H1 (cell line): ENCODE measurements at regions not wholly inside any gene's neighbourhood (a gene's known extent, or its start where the extent isn't known, plus 50 kb on each side); places are given as distances from the start of the nearest gene placed in this dataset.

Experiments
- CTCF ChIA-PET: fragments of 300-600 bp; sonication (Branson Sonifier 250); formaldehyde crosslinking; loops from one replicate; lab custom pipeline; 2021; ENCODE audit not compliant: partially characterized antibody; lab: Charles Lee
- POLR2A ChIA-PET: fragments of 300-600 bp; sonication (Branson Sonifier 250); formaldehyde crosslinking; loops from one replicate; lab custom pipeline; 2021; ENCODE audit warnings: inconsistent platforms; ENCODE audit not compliant: partially characterized antibody; lab: Charles Lee
- DNase-seq, 2 experiments: peaks; one replicate each; pipeline versions ENCODE4 v3.0.0 to v3.0.0-alpha.2; 2010 to 2022; ENCODE audit warnings: low spot score in 2 of 2, low read depth in 1 of 2, mixed read lengths in 1 of 2
- FAIRE-seq: peaks from 2 replicates; lab custom pipeline; 2011; peaks lifted over from hg19 to GRCh38; lab: Jason Lieb, UNC
- H2AFZ ChIP-seq: 2 replicates; pipeline ENCODE4 v1.8.1; 2012; ENCODE audit warnings: low read length, inconsistent platforms
- H2AK5ac ChIP-seq: 2 replicates; pipeline ENCODE4 v1.6.1; 2013; ENCODE audit warnings: low read depth, low read length
- H2BK120ac ChIP-seq: replicated peaks from 2 replicates; pipeline ENCODE3; 2013; ENCODE audit warnings: low read depth, low read length, inconsistent platforms
- H2BK12ac ChIP-seq: 2 replicates; pipeline ENCODE4 v1.6.1; 2013; ENCODE audit warnings: low read depth, low read length
- H2BK15ac ChIP-seq: 2 replicates; pipeline ENCODE4 v1.6.1; 2013; ENCODE audit warnings: low read length
- H2BK20ac ChIP-seq: 2 replicates; pipeline ENCODE4 v1.6.1; 2013; ENCODE audit warnings: low read length
- H2BK5ac ChIP-seq: 2 replicates; pipeline ENCODE4 v1.6.1; 2013; ENCODE audit warnings: low read depth, low read length
- H3K14ac ChIP-seq: 2 replicates; pipeline ENCODE4 v1.6.1; 2013; ENCODE audit warnings: inconsistent platforms; ENCODE audit not compliant: insufficient read length
- H3K18ac ChIP-seq: 2 replicates; pipeline ENCODE4 v1.6.1; 2013; ENCODE audit warnings: low read length; ENCODE audit errors: extremely low read depth
- H3K23ac ChIP-seq: 2 replicates; pipeline ENCODE4 v1.6.1; 2013; ENCODE audit warnings: inconsistent platforms; ENCODE audit not compliant: insufficient read length
- H3K23me2 ChIP-seq: 2 replicates; pipeline ENCODE4 v1.6.1; 2013; ENCODE audit warnings: low read depth, low read length
- H3K27ac ChIP-seq: 2 replicates; pipeline ENCODE4 v1.6.1; 2011; ENCODE audit warnings: low read depth, low read length, inconsistent platforms
- H3K27me3 ChIP-seq, 4 experiments: replicated peaks in 1 of 4; 1 replicate in 1 of 4; 2 replicates in 3 of 4; pipeline versions ENCODE4 v1.6.1 to v1.8.1; 2011 to 2013; ENCODE audit warnings: low read length in 3 of 4, mild to moderate bottlenecking in 3 of 4, inconsistent platforms in 2 of 4, mixed read lengths in 2 of 4, moderate library complexity in 1 of 4; ENCODE audit not compliant: control insufficient read depth in 3 of 4, insufficient read depth in 3 of 4; ENCODE audit errors: extremely low read depth in 1 of 4
- H3K36me3 ChIP-seq, 4 experiments: 2 replicates each; pipeline versions ENCODE4 v1.6.1 to v1.8.1; 2011 to 2013; ENCODE audit warnings: mild to moderate bottlenecking in 4 of 4, low read length in 3 of 4, moderate library complexity in 2 of 4, control low read depth in 1 of 4, inconsistent platforms in 1 of 4; ENCODE audit not compliant: insufficient read depth in 4 of 4, control insufficient read depth in 2 of 4
- H3K4ac ChIP-seq: replicated peaks from 2 replicates; pipeline ENCODE3; 2013; ENCODE audit warnings: low read length, low read depth, mixed read lengths, inconsistent platforms; ENCODE audit not compliant: insufficient read length
- H3K4me1 ChIP-seq, 4 experiments: replicated peaks in 1 of 4; 1 replicate in 1 of 4; 2 replicates in 3 of 4; pipeline versions ENCODE4 v1.6.1 to v1.8.1; 2011 to 2013; ENCODE audit warnings: low read length in 3 of 4, inconsistent platforms in 2 of 4, mixed read lengths in 1 of 4; ENCODE audit not compliant: insufficient read depth in 4 of 4, control insufficient read depth in 3 of 4
- H3K4me2 ChIP-seq, 2 experiments: 2 replicates each; pipeline versions ENCODE4 v1.6.1 to v1.8.1; 2011 to 2013; ENCODE audit warnings: low read depth in 2 of 2, low read length in 2 of 2, control low read depth in 1 of 2, inconsistent platforms in 1 of 2, mild to moderate bottlenecking in 1 of 2; ENCODE audit not compliant: insufficient read depth in 1 of 2
- H3K4me3 ChIP-seq, 4 experiments: fragments of 200-600, 300-600 bp in 1 of 4; sonication (generic), shearing (Covaris generic), sonication (Bioruptor Twin) in 1 of 4; 2 replicates each; pipeline versions ENCODE4 v1.5.1 to v1.8.1; 2011 to 2016; ENCODE audit warnings: low read length in 4 of 4, low read depth in 3 of 4, control low read depth in 2 of 4, inconsistent platforms in 2 of 4, mild to moderate bottlenecking in 2 of 4, mixed read lengths in 1 of 4, moderate library complexity in 1 of 4; ENCODE audit not compliant: insufficient read depth in 2 of 4; ENCODE audit errors: extremely low read depth in 1 of 4
- H3K56ac ChIP-seq: replicated peaks from 2 replicates; pipeline ENCODE3; 2013; ENCODE audit warnings: low read depth, mild to moderate bottlenecking, mixed read lengths, low read length, inconsistent platforms; ENCODE audit not compliant: insufficient read length
- H3K79me1 ChIP-seq: 2 replicates; pipeline ENCODE4 v1.6.1; 2013; ENCODE audit warnings: low read depth, low read length, control low read depth
- H3K79me2 ChIP-seq, 2 experiments: 2 replicates each; pipeline versions ENCODE4 v1.6.1 to v1.8.1; 2012 to 2013; ENCODE audit warnings: low read length in 2 of 2, mild to moderate bottlenecking in 2 of 2, inconsistent platforms in 1 of 2; ENCODE audit not compliant: insufficient read depth in 2 of 2, control insufficient read depth in 1 of 2
- H3K9ac ChIP-seq, 4 experiments: replicated peaks in 1 of 4; 1 replicate in 1 of 4; 2 replicates in 3 of 4; pipeline versions ENCODE4 v1.6.1 to v1.8.1; 2011 to 2013; ENCODE audit warnings: low read depth in 3 of 4, low read length in 3 of 4, control low read depth in 2 of 4, mild to moderate bottlenecking in 2 of 4, moderate library complexity in 2 of 4, inconsistent platforms in 1 of 4; ENCODE audit errors: extremely low read depth in 1 of 4
- H3K9me3 ChIP-seq, 2 experiments: 2 replicates each; pipeline versions ENCODE4 v1.6.1 to v1.8.1; 2012 to 2013; ENCODE audit warnings: mild to moderate bottlenecking in 2 of 2, moderate library complexity in 2 of 2, control low read depth in 1 of 2, inconsistent platforms in 1 of 2, low read depth in 1 of 2, low read length in 1 of 2, mixed read lengths in 1 of 2; ENCODE audit not compliant: insufficient read depth in 2 of 2
- H4K20me1 ChIP-seq, 2 experiments: replicated peaks in 1 of 2; 2 replicates each; pipeline versions ENCODE3 to v1.8.1; 2011 to 2013; ENCODE audit warnings: inconsistent platforms in 2 of 2, low read length in 2 of 2, mild to moderate bottlenecking in 1 of 2; ENCODE audit not compliant: insufficient read depth in 2 of 2, control insufficient read depth in 1 of 2
- H4K5ac ChIP-seq: 2 replicates; pipeline ENCODE4 v1.6.1; 2013; ENCODE audit warnings: low read length, low read depth, mixed read lengths, inconsistent platforms; ENCODE audit not compliant: insufficient read length
- H4K8ac ChIP-seq: 2 replicates; pipeline ENCODE4 v1.8.0; 2013; ENCODE audit warnings: mild to moderate bottlenecking, moderate library complexity, low read length, inconsistent platforms; ENCODE audit not compliant: insufficient read depth; ENCODE audit errors: extremely low read depth
- H4K91ac ChIP-seq: replicated peaks from 2 replicates; pipeline ENCODE3; 2013; ENCODE audit warnings: low read length, mixed read lengths, inconsistent platforms; ENCODE audit not compliant: insufficient read length
- ASH2L ChIP-seq: fragments of 200-600, 300-600 bp; sonication (generic); IDR thresholded peaks from one replicate; pipeline ENCODE4 v1.7.1; 2017; ENCODE audit warnings: low read length
- CEBPB ChIP-seq: IDR thresholded peaks from 2 replicates; pipeline ENCODE4 v1.6.1; 2012; ENCODE audit warnings: low read depth, low read length
- CTCF ChIP-seq, 3 experiments: IDR thresholded peaks; 1 replicate in 2 of 3; 2 replicates in 1 of 3; pipeline versions ENCODE4 v1.5.1 to v1.6.1; 2011; ENCODE audit warnings: low read length in 3 of 3, mild to moderate bottlenecking in 3 of 3, inconsistent platforms in 2 of 3, low read depth in 1 of 3, moderate library complexity in 1 of 3; ENCODE audit not compliant: insufficient read depth in 1 of 3; ENCODE audit errors: control extremely low read depth in 1 of 3
- E2F6 ChIP-seq: IDR thresholded peaks from 2 replicates; pipeline ENCODE4 v1.6.1; 2012; ENCODE audit warnings: inconsistent platforms
- EGR1 ChIP-seq: IDR thresholded peaks from 2 replicates; pipeline ENCODE4 v1.6.1; 2011; ENCODE audit warnings: low read depth, low read length, borderline replicate concordance
- NANOG ChIP-seq: IDR thresholded peaks from 2 replicates; pipeline ENCODE4 v1.6.1; 2011; ENCODE audit warnings: low read length, low read depth, mild to moderate bottlenecking, inconsistent platforms; ENCODE audit not compliant: insufficient read depth, poor library complexity, severe bottlenecking
- POLR2AphosphoS5 ChIP-seq: IDR thresholded peaks from 2 replicates; pipeline ENCODE4 v1.6.1; 2011; ENCODE audit warnings: low read depth, low read length
- RXRA ChIP-seq: IDR thresholded peaks from 2 replicates; pipeline ENCODE4 v1.6.1; 2011; ENCODE audit warnings: low read depth, mild to moderate bottlenecking, low read length, moderate library complexity; ENCODE audit not compliant: insufficient read depth
- USF2 ChIP-seq: IDR thresholded peaks from 2 replicates; pipeline ENCODE4 v1.6.1; 2011; ENCODE audit warnings: low read length, improper control_type of control experiment
- ZNF274 ChIP-seq: IDR thresholded peaks from 2 replicates; pipeline ENCODE4 v1.7.0; 2012; ENCODE audit warnings: low read length, borderline replicate concordance; ENCODE audit errors: extremely low read depth
- WGBS, 2 experiments: shearing (Covaris generic) in 1 of 2; methylation state at CpG; one replicate each; pipeline versions ENCODE4 v1.1.6 to v1.1.7; 2013 to 2015; ENCODE audit warnings: low lambda C conversion rate in 2 of 2, mixed read lengths in 2 of 2, inconsistent platforms in 1 of 2, low coverage in 1 of 2, missing lambda C conversion rate in 1 of 2; ENCODE audit not compliant: insufficient replicate concordance in 2 of 2, insufficient coverage in 1 of 2, insufficient read length in 1 of 2; ENCODE audit errors: extremely low coverage in 1 of 2, missing lambda C conversion rate in 1 of 2; 5-methylcytosine and 5-hydroxymethylcytosine counted together

DNA sequence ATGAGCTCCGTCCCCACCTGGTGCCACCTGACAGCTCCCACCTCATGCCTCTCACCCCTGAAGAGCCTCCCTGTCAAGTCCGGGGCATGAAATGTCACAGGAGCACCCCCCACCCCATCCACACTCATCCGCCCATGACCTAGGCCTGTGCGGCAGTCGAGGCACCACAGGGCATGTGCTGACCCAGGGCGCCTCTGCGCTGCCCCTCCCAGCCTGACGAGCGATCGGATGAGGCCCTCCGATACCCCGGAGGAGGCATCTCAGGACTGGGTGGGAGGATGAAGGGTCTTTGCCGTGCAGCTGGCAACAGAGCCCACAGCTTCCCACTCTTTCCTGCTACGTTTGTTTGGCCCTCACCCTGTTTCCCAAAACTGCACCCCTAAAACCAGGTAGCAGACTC, 184.4 kb upstream of the TCERG1L start:
- no peak overlapping the region for H3K4ac ChIP-seq
- H4K91ac ChIP-seq = no peak overlapping the region
- no peak overlapping the region for H3K9ac ChIP-seq
- no peak overlapping the region for H2BK20ac ChIP-seq
- POLR2A ChIA-PET = no interaction called here
- H2AFZ ChIP-seq = 0 out of 2 replicates have a peak overlapping the region, but pooled peaks have one; percentile 71
- 0 out of 4 replicates have a peak, but pooled peaks cover 0 to 3% of the 10 kb centered on the region in 2 experiments for H3K9me3 ChIP-seq
- H3K18ac ChIP-seq = no peak overlapping the region
- H3K79me2 ChIP-seq = no peaks in the 10 kb centered on the region
- H3K79me1 ChIP-seq = no peaks in the 10 kb centered on the region
- H2BK12ac ChIP-seq = no peak overlapping the region
- no peak overlapping the region for H3K4me2 ChIP-seq
- FAIRE-seq (no peak), DNase-seq (no peak)
- H2BK120ac ChIP-seq = no peak overlapping the region
- no peak overlapping the region for H3K56ac ChIP-seq
- no peaks in the 10 kb centered on the region for H3K27me3 ChIP-seq
- no peak overlapping the region for H3K27ac ChIP-seq
- no peak overlapping the region for H3K14ac ChIP-seq
- no peak overlapping the region for H4K5ac ChIP-seq
- no peaks in the 10 kb centered on the region for H3K4me1 ChIP-seq
- H2BK5ac ChIP-seq = no peak overlapping the region
- H2AK5ac ChIP-seq = no peak overlapping the region
- H3K4me3 ChIP-seq = no peak overlapping the region
- CTCF ChIA-PET = interaction anchor here (0.8 to 2.4 kb wide), 8 partner anchors 15 to 379 kb away, joined by 3 to 10 read pairs (median 3); no protein-coding TSS in a partner anchor
- H3K36me3 ChIP-seq = no peaks in the 10 kb centered on the region
- no peak overlapping the region for H3K23ac ChIP-seq
- no peaks in the 10 kb centered on the region for H4K20me1 ChIP-seq
- no peak overlapping the region for H2BK15ac ChIP-seq
- H3K23me2 ChIP-seq = 0 out of 2 replicates have a peak, but pooled peaks cover 2% of the 10 kb centered on the region
- WGBS, 2 experiments = 94% methylated on average over 12 of the region's 14 CpGs; no CpG with 5 or more reads in 1 of the 2 experiments
- H4K8ac ChIP-seq = peak overlapping the region; percentile 15; the same call in 1 of the 2 replicates
- TF ChIP-seq EGR1 (no peak), POLR2AphosphoS5 (no peak), ASH2L (no peak), NANOG (no peak), ZNF274 (no peak), USF2 (no peak), RXRA (no peak), CEBPB (no peak), CTCF (IDR thresholded peaks at IDR 0.05; ENCODE audit: control extremely low read depth in 1 of 3, insufficient read depth in 1 of 3, low read depth in 1 of 3, low read length in 3 of 3) (no peak), E2F6 (no peak)
